Activated T-helper 1 cell treated with anti-CD3 and anti-CD28 coated beads, Interleukin-12 subunit alpha, Interleukin-12 subunit beta, Interleukin-2, Interleukin-4 antibody, amounts not matched to agents 30 ng/mL and 10 ng/mL and 1 ng/mL, durations not matched to agents 14 hours and 24 hours and 36 hours (primary cell): ENCODE measurements at regions not wholly inside any gene's neighbourhood (a gene's known extent, or its start where the extent isn't known, plus 50 kb on each side); places are given as distances from the start of the nearest gene placed in this dataset.

Source experiments
- DNase-seq: peaks from one replicate; pipeline ENCODE4 v3.0.0; 2021; ENCODE audit warnings: low spot score
- H3K27ac Mint-ChIP-seq: one replicate; pipeline ENCODE4 v1.8.0; 2021; ENCODE audit warnings: mild to moderate bottlenecking, mixed read lengths
- H3K27me3 Mint-ChIP-seq: one replicate; pipeline ENCODE4 v1.8.0; 2022; ENCODE audit warnings: mild to moderate bottlenecking, moderate library complexity, mixed read lengths; ENCODE audit not compliant: insufficient read depth
- H3K36me3 Mint-ChIP-seq: one replicate; pipeline ENCODE4 v1.8.0; 2021; ENCODE audit warnings: low read depth, mixed read lengths
- H3K4me1 Mint-ChIP-seq: one replicate; pipeline ENCODE4 v1.8.0; 2021; ENCODE audit warnings: low read depth, mixed read lengths
- H3K4me3 Mint-ChIP-seq: one replicate; pipeline ENCODE4 v1.8.0; 2021; ENCODE audit warnings: mild to moderate bottlenecking, moderate library complexity, mixed read lengths
- H3K9me3 Mint-ChIP-seq: one replicate; pipeline ENCODE4 v1.8.0; 2021; ENCODE audit warnings: mixed read lengths
- intact Hi-C: fragments of 100-400 bp; cut with micrococcal nuclease; formaldehyde crosslinking; loops from one replicate; pipeline ENCODE4 v1.15.1; 2024

GRCh38 chr3:124213641-124214040, 221.7 kb upstream of the ROPN1 start:
- no peaks in the 10 kb centered on the region for H3K9me3 Mint-ChIP-seq
- no peak for DNase-seq
- no peaks in the 10 kb centered on the region for H3K36me3 Mint-ChIP-seq
- H3K4me3 Mint-ChIP-seq, result no peak overlapping the region
- H3K27me3 Mint-ChIP-seq, result no peaks in the 10 kb centered on the region
- no peak overlapping the region for H3K27ac Mint-ChIP-seq
- intact Hi-C loops, result no loop called here
- H3K4me1 Mint-ChIP-seq, result no peaks in the 10 kb centered on the region

GRCh38 chr3:124217542-124217941, 225.6 kb upstream of the ROPN1 start:
- no peaks in the 10 kb centered on the region for H3K27me3 Mint-ChIP-seq
- H3K27ac Mint-ChIP-seq, result no peak overlapping the region
- intact Hi-C loops, result no loop called here
- no peaks in the 10 kb centered on the region for H3K9me3 Mint-ChIP-seq
- no peak overlapping the region for H3K4me3 Mint-ChIP-seq
- no peaks in the 10 kb centered on the region for H3K4me1 Mint-ChIP-seq
- no peaks in the 10 kb centered on the region for H3K36me3 Mint-ChIP-seq
- peak; percentile 3 for DNase-seq

- intact Hi-C loops, result no loop called here
- no peak for DNase-seq
- Mint-ChIP-seq H3K4me1 (no peaks in the 10 kb centered on the region), H3K9me3 (no peaks in the 10 kb centered on the region), H3K4me3 (no peak overlapping the region), H3K27me3 (no peaks in the 10 kb centered on the region), H3K27ac (no peak overlapping the region), H3K36me3 (no peaks in the 10 kb centered on the region)
Observed at GRCh38 chr3:124221422-124221821, 229.5 kb upstream of the ROPN1 start.

DNA sequence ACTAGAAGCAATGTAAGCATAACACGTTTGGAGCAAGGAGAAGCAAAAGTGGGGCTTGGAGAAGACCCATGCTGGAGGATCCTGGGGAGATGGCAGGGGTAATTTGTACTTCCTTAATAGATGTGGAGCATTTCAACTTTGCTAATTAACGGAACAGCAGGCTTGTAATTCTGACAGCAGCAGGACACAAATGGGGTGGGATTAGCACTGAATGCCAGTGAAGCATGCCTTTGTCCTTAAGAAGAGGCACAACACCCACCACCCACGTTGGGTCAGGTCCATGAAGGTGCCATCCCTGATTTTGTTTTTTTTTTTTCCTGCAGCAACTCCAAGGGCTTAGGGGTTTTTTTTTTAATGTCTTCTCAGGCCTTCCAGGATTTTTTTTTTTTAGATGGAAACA, 231.9 kb upstream of the ROPN1 start:
- intact Hi-C loops, result no loop called here
- no peak overlapping the region for H3K4me3 Mint-ChIP-seq

DNA sequence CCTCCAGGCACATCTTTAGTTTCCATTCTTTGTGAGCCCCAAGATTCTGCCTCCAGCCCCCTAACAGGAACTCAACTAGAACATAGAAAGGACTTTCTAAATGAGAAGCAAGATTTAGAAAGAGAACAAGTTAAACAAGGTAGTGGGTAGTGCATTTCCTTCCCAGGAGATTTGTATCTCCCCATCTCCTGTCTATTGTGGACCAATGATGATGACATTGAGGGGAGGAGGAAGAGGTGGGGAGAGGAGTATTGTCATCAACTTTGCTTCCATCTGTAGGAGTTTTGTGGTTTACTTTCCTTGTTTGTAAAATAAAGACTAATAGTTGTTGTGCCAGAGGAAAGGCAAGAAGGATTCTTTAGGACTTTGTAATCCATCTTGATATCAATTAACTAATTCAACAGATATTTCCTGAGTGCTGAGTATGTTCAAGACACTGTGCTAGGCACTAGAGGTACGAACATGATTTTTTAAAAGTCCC, 235.3 kb upstream of the ROPN1 start:
- no peaks in the 10 kb centered on the region for H3K9me3 Mint-ChIP-seq
- H3K4me1 Mint-ChIP-seq, result no peaks in the 10 kb centered on the region
- intact Hi-C loops, result no loop called here

More for the DNA sequence above, 231.9 kb upstream of the ROPN1 start:
- Mint-ChIP-seq H3K9me3 (no peaks in the 10 kb centered on the region), H3K27me3 (no peaks in the 10 kb centered on the region), H3K4me1 (no peaks in the 10 kb centered on the region), H3K36me3 (no peaks in the 10 kb centered on the region), H3K27ac (no peak overlapping the region)
- no peak for DNase-seq

DNA sequence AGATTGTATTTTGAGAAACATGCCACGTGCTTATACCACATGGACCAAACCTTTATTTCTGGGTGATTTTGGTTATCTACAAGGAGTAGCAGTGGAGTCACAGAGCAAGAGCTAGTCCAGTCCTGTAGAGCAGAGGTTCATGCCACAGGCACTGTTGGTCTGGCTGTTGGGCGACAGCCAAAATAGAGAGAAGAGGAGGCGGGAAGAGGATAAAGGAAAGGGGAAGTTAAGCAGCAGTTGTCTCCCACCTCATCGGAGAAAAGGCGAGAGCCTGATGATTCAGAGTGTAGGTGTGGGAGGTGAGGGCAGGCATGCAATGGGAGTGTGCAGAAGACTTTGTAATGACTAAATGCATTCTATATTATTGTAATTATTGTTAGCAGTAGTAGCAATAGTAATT, 237.5 kb upstream of the ROPN1 start:
- intact Hi-C loops, result no loop called here
- no peak for DNase-seq
- Mint-ChIP-seq H3K4me1 (no peaks in the 10 kb centered on the region), H3K4me3 (no peak overlapping the region), H3K36me3 (no peaks in the 10 kb centered on the region), H3K27ac (no peak overlapping the region), H3K27me3 (peaks cover 3% of the 10 kb centered on the region), H3K9me3 (no peaks in the 10 kb centered on the region)

More for the DNA sequence above, 235.3 kb upstream of the ROPN1 start:
- peaks cover 3% of the 10 kb centered on the region for H3K27me3 Mint-ChIP-seq
- no peaks in the 10 kb centered on the region for H3K36me3 Mint-ChIP-seq
- no peak overlapping the region for H3K27ac Mint-ChIP-seq
- no peak overlapping the region for H3K4me3 Mint-ChIP-seq
- no peak for DNase-seq

GRCh38 chr3:124229836-124230235, 237.9 kb upstream of the ROPN1 start:
- Mint-ChIP-seq H3K27me3 (peaks cover 3% of the 10 kb centered on the region), H3K4me1 (no peaks in the 10 kb centered on the region), H3K27ac (no peak overlapping the region), H3K36me3 (no peaks in the 10 kb centered on the region), H3K4me3 (no peak overlapping the region), H3K9me3 (no peaks in the 10 kb centered on the region)
- no peak for DNase-seq
- intact Hi-C loops, result no loop called here

DNA sequence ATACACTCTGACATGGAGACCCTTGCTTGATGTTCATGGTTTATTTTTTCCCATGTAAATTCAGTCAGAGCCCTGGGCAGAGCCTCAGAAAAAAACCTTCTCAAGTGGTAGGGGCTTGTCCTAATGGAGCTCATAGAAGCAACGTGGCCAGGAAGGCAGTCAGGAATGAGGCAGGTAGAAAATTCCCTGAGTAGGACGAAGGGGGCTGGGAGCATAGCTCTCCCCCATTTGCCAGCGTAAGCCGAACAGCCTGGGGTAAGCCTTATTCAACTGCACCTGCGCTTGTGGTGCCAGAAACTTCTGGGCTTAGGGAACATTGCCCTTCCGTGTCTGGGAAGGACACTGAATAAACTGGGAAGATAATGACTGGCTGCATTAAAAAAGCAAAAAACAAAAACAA, 238.5 kb upstream of the ROPN1 start:
- Mint-ChIP-seq H3K27ac (no peak overlapping the region), H3K4me3 (no peak overlapping the region), H3K36me3 (no peaks in the 10 kb centered on the region), H3K27me3 (peaks cover 3% of the 10 kb centered on the region), H3K9me3 (no peaks in the 10 kb centered on the region), H3K4me1 (no peaks in the 10 kb centered on the region)
- intact Hi-C loops, result no loop called here
- DNase-seq, result no peak

GRCh38 chr3:124230998-124231397, 239.1 kb upstream of the ROPN1 start:
- no peaks in the 10 kb centered on the region for H3K36me3 Mint-ChIP-seq

GRCh38 chr3:124234852-124235252, 242.9 kb upstream of the ROPN1 start:
- no peaks in the 10 kb centered on the region for H3K9me3 Mint-ChIP-seq
- DNase-seq, result no peak
- peaks cover 6% of the 10 kb centered on the region for H3K27me3 Mint-ChIP-seq
- H3K27ac Mint-ChIP-seq, result no peak overlapping the region
- no peaks in the 10 kb centered on the region for H3K36me3 Mint-ChIP-seq
- H3K4me3 Mint-ChIP-seq, result no peak overlapping the region
- H3K4me1 Mint-ChIP-seq, result no peaks in the 10 kb centered on the region
- intact Hi-C loops, result no loop called here

More at GRCh38 chr3:124230998-124231397, 239.1 kb upstream of the ROPN1 start:
- intact Hi-C loops, result no loop called here
- Mint-ChIP-seq H3K27me3 (peaks cover 3% of the 10 kb centered on the region), H3K27ac (no peak overlapping the region), H3K9me3 (no peaks in the 10 kb centered on the region), H3K4me3 (no peak overlapping the region), H3K4me1 (no peaks in the 10 kb centered on the region)
- DNase-seq, result no peak

GRCh38 chr3:124235446-124235845, 243.5 kb upstream of the ROPN1 start:
- Mint-ChIP-seq H3K36me3 (no peaks in the 10 kb centered on the region), H3K4me1 (no peaks in the 10 kb centered on the region), H3K9me3 (no peaks in the 10 kb centered on the region), H3K4me3 (no peak overlapping the region), H3K27me3 (peaks cover 6% of the 10 kb centered on the region), H3K27ac (no peak overlapping the region)
- intact Hi-C loops, result no loop called here
- no peak for DNase-seq

DNA sequence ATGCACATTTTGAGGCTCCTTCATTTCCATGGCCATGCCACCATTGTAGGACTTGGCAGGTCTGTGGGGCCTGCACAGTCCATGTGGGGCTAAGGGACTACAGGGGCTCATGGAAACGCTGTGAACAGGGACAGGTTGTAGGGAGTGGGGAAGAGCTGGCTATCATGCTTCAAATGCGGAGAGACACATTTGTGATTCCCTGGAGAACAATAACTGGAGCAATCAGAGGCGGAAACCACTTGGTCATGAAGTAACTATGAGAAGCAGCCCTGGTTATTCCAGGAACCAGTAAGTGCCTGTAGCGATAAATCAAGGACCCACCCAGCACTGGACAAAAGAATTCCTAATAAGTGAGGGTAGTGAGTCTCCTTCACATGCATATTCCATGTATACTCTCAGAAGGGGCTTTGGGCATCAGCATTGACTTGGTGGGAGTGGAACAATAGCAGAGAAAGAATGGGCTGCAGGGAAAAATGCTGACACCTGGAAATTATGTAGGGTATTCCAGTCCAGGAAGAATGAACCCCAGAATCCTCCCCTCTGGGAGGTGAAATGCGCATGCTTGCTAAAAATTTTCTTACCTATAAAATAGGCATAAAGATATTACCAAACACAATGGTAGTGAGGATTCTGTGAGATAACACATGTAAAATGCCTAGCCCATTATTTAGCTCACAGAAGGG, 251.4 kb upstream of the ROPN1 start:
- Mint-ChIP-seq H3K4me1 (no peaks in the 10 kb centered on the region), H3K27me3 (peaks cover 5% of the 10 kb centered on the region), H3K27ac (no peak overlapping the region)

GRCh38 chr3:124246376-124246775, 254.5 kb upstream of the ROPN1 start:
- intact Hi-C loops, result no loop called here
- Mint-ChIP-seq H3K4me3 (no peak overlapping the region), H3K4me1 (no peaks in the 10 kb centered on the region), H3K9me3 (no peaks in the 10 kb centered on the region), H3K27me3 (peaks cover 8% of the 10 kb centered on the region), H3K36me3 (no peaks in the 10 kb centered on the region), H3K27ac (no peak overlapping the region)
- DNase-seq, result no peak

More for the DNA sequence above, 251.4 kb upstream of the ROPN1 start:
- no peak overlapping the region for H3K4me3 Mint-ChIP-seq
- no peaks in the 10 kb centered on the region for H3K36me3 Mint-ChIP-seq
- H3K9me3 Mint-ChIP-seq, result no peaks in the 10 kb centered on the region
- DNase-seq, result no peak
- intact Hi-C loops, result no loop called here

GRCh38 chr3:124246949-124247348, 255.0 kb upstream of the ROPN1 start:
- Mint-ChIP-seq H3K4me3 (no peak overlapping the region), H3K27ac (no peak overlapping the region)
- intact Hi-C loops, result no loop called here

More at GRCh38 chr3:124246949-124247348, 255.0 kb upstream of the ROPN1 start:
- DNase-seq, result no peak
- Mint-ChIP-seq H3K36me3 (no peaks in the 10 kb centered on the region), H3K4me1 (no peaks in the 10 kb centered on the region), H3K27me3 (peaks cover 8% of the 10 kb centered on the region), H3K9me3 (no peaks in the 10 kb centered on the region)
